ENCODE measurements at regions not wholly inside any gene's neighbourhood (a gene's known extent, or its start where the extent isn't known, plus 50 kb on each side); places are given as distances from the start of the nearest gene placed in this dataset.

- TF ChIP-seq ZNF555 (tag by site-specific recombination; conservative IDR thresholded peaks at IDR 0.05) (no peak), TCF7L2 (IDR thresholded peaks at IDR 0.05; ENCODE audit: borderline replicate concordance, low read depth, low read length) (no peak)
These were observed 531.8 kb upstream of the JARID2 start for GRCh38 chr6:14713966-14714631.
